ENCODE measurements at regions not wholly inside any gene's neighbourhood (a gene's known extent, or its start where the extent isn't known, plus 50 kb on each side); places are given as distances from the start of the nearest gene placed in this dataset.

- DNase-seq (ENCODE audit: low read depth in 1 of 2, low spot score in 1 of 2): no peak
- H3K27ac ChIP-seq (replicated peaks): no peak overlapping the region
- no peak for TF ChIP-seq GABPA (IDR thresholded peaks at IDR 0.05; ENCODE audit: low read depth)
- no peak for TF ChIP-seq REST (IDR thresholded peaks at IDR 0.05; ENCODE audit: insufficient replicate concordance, low read depth)
- no peak for TF ChIP-seq SPI1 (IDR thresholded peaks at IDR 0.05; ENCODE audit: borderline replicate concordance, low read depth)
- no peak for TF ChIP-seq POLR2AphosphoS5 (IDR thresholded peaks at IDR 0.05; ENCODE audit: low read depth)
- TF ChIP-seq CTCF (IDR thresholded peaks at IDR 0.05; ENCODE audit: insufficient read depth, low read length): no peak
- H3K4me3 ChIP-seq (replicated peaks; ENCODE audit: insufficient read depth, low read length): no peak overlapping the region
- no peaks in the 10 kb centered on the region for H3K27me3 ChIP-seq (ENCODE audit: insufficient read depth, poor library complexity, severe bottlenecking)
These were observed 68.7 kb upstream of the HAPLN1 start for GRCh38 chr5:83789371-83789770.

- H3K4me3 ChIP-seq (replicated peaks; ENCODE audit: insufficient read depth, low read length): no peak overlapping the region
- DNase-seq (ENCODE audit: low read depth in 1 of 2, low spot score in 1 of 2): no peak
- H3K27ac ChIP-seq (replicated peaks): no peak overlapping the region
- H3K27me3 ChIP-seq (ENCODE audit: insufficient read depth, poor library complexity, severe bottlenecking): no peaks in the 10 kb centered on the region
- TF ChIP-seq GABPA (IDR thresholded peaks at IDR 0.05; ENCODE audit: low read depth): no peak
- TF ChIP-seq SPI1 (IDR thresholded peaks at IDR 0.05; ENCODE audit: borderline replicate concordance, low read depth): no peak
- no peak for TF ChIP-seq POLR2AphosphoS5 (IDR thresholded peaks at IDR 0.05; ENCODE audit: low read depth)
- TF ChIP-seq REST (IDR thresholded peaks at IDR 0.05; ENCODE audit: insufficient replicate concordance, low read depth): no peak
- TF ChIP-seq CTCF (IDR thresholded peaks at IDR 0.05; ENCODE audit: insufficient read depth, low read length): no peak
These were observed 67.0 kb upstream of the HAPLN1 start for GRCh38 chr5:83787631-83788030.

GRCh38 chr5:83785176-83785668 is 64.6 kb upstream of the HAPLN1 start:
- Histone ChIP-seq H3K27me3 (ENCODE audit: insufficient read depth, poor library complexity, severe bottlenecking) (no peaks in the 10 kb centered on the region), H3K27ac (replicated peaks) (no peak overlapping the region), H3K4me3 (replicated peaks; ENCODE audit: insufficient read depth, low read length) (no peak overlapping the region)
- TF ChIP-seq REST (IDR thresholded peaks at IDR 0.05; ENCODE audit: insufficient replicate concordance, low read depth) (no peak), CTCF (IDR thresholded peaks at IDR 0.05; ENCODE audit: insufficient read depth, low read length) (no peak)
- no peak for DNase-seq (ENCODE audit: low read depth in 1 of 2, low spot score in 1 of 2)
